ENCODE measurements at regions not wholly inside any gene's neighbourhood (a gene's known extent, or its start where the extent isn't known, plus 50 kb on each side); places are given as distances from the start of the nearest gene placed in this dataset.

- no peak for DNase-seq (ENCODE audit: low read depth)
- no peak overlapping the region for H3K4me3 ChIP-seq (ENCODE audit: low read length)
- TF ChIP-seq CTCF (conservative IDR thresholded peaks at IDR 0.05; ENCODE audit: low read depth, low read length) = no peak
These were observed 90.1 kb upstream of the RASEF start for GRCh38 chr9:83153030-83153429.

DNA sequence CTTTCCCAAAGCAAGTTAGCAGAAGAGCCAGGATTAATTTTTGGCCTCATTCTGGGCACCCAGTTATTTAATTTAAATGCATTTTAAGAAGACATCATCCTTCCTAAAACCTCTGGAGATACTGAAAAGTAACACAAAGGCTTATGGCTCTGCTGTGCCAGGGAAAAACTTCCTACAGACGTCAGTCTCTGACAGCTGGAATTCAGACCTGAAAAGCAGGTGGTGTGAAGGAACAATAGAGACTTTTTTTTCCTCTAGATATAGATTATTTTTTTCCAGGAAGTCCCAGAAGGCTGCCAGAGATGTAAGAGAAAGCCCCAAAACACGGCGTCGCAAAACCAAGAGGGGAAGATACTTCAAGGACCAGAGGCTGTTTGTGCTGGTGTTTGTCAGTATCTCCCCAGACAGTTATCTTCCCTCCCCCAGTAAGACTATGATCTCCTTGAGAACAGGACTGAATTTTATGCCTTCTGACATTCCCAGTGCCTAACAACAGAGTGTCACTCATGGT, 88.7 kb upstream of the RASEF start:
- no peak for TF ChIP-seq CTCF (conservative IDR thresholded peaks at IDR 0.05; ENCODE audit: low read depth, low read length)
- H3K4me3 ChIP-seq (ENCODE audit: low read length) = no peak overlapping the region
- DNase-seq (ENCODE audit: low read depth) = no peak

DNA sequence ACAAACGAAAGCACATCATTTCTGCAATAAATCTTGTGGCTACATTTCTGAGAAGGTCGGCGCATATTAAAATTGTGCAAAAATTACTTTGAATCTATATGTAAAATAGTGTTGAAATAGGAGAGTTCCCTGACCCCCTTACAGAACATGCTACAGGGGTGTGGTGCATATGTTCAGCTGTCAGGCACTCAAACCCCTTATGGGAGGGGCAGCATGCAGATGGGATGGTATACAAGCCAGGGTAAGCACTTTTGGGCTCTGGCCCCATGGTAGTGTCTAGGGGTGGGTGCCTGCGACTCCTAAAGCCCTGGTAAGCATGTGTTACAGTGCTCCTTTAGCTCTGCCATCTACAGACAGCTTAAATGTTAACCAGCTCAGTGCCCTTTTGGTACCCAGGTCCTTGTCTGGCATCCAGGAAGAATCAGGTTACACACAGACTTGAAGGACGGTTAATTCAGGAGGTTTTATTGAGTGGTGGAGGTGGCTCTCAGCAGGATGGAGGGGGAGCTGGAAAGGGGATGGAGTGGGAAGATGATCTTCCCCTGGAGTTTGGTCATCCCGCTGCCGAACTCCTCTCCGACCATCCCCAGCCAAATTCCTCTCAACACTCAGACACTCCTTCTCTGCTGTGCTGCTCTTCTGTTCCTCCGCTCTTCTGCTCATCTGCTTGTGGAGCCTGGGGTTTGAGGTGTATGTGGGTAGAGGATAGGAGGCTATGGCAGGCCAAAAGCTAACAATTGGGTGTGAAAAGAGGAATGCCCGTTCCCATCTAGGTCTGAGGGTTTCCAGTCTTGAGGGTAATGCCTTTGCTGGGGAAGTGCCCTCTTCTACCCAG, 84.6 kb upstream of the RASEF start:
- no peak overlapping the region for H3K4me3 ChIP-seq (ENCODE audit: low read length)
- no peak for TF ChIP-seq CTCF (conservative IDR thresholded peaks at IDR 0.05; ENCODE audit: low read depth, low read length)
- DNase-seq (ENCODE audit: low read depth) = no peak

DNA sequence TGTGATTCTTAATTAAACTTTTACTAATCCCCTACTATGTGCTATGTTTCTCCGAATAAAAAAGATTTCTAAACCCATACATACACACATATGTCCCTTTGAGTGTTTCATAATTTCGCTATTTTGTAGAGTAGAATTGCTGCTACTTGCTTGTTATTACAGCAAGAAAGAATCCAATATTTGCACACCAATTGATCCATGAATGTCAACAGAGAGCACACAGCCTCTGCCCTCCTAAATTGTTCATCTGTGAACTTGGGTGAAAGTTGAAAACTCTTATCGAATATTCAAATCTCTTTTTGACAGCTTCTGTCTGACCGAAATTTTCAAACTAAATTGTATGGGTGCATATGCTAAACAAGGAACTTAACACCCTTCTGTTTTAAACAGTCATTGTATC, 83.4 kb upstream of the RASEF start:
- DNase-seq (ENCODE audit: low read depth) = no peak
- no peak for TF ChIP-seq CTCF (conservative IDR thresholded peaks at IDR 0.05; ENCODE audit: low read depth, low read length)
- H3K4me3 ChIP-seq (ENCODE audit: low read length) = no peak overlapping the region

GRCh38 chr9:83144492-83144891, 81.5 kb upstream of the RASEF start:
- H3K4me3 ChIP-seq (ENCODE audit: low read length) = no peak overlapping the region
- no peak for DNase-seq (ENCODE audit: low read depth)
- TF ChIP-seq CTCF (conservative IDR thresholded peaks at IDR 0.05; ENCODE audit: low read depth, low read length) = no peak

- DNase-seq (ENCODE audit: low read depth) = no peak
- TF ChIP-seq CTCF (conservative IDR thresholded peaks at IDR 0.05; ENCODE audit: low read depth, low read length) = no peak
- no peak overlapping the region for H3K4me3 ChIP-seq (ENCODE audit: low read length)
These were observed 79.4 kb upstream of the RASEF start for GRCh38 chr9:83142389-83142788.

DNA sequence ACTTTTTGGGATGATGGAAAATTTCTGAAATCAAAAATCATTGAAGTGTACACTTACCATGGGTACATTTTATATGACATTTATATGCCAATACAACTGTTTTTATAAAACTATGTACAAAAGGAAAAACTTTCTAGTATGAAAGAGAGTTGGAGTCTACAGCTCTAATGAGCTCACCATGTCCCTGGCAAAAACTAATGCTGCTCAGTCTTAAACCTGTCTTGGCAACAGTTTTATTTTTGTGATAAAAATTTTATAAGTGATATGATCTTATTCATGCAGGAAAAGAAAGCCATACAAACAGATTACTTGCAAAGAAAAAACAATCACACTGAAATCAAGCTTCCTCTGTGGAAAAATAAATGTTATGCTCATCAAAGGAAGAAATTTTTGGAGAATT, 78.9 kb upstream of the RASEF start:
- no peak for DNase-seq (ENCODE audit: low read depth)
- no peak for TF ChIP-seq CTCF (conservative IDR thresholded peaks at IDR 0.05; ENCODE audit: low read depth, low read length)
- H3K4me3 ChIP-seq (ENCODE audit: low read length) = no peak overlapping the region
